HG03520 (cell line): ENCODE measurements at regions not wholly inside any gene's neighbourhood (a gene's known extent, or its start where the extent isn't known, plus 50 kb on each side); places are given as distances from the start of the nearest gene placed in this dataset.
A peak's percentile ranks its signal among the peaks of the same experiment; 100 is the strongest.

Source experiments
- ATAC-seq: cut with Tn5 transposase; IDR thresholded peaks from one replicate; pipeline ENCODE4 v1.9.1; 2021; ENCODE audit warnings: mild to moderate bottlenecking, moderate library complexity; ENCODE audit not compliant: unreplicated experiment

GRCh38 chr6:139568151-139568955 lies 193.9 kb upstream of the CITED2 start:
- peak; percentile 58 for ATAC-seq

- ATAC-seq: no peak
Observed at GRCh38 chr6:139567095-139567494, 192.6 kb upstream of the CITED2 start.

- no peak for ATAC-seq
Observed at GRCh38 chr6:139565591-139565990, 191.1 kb upstream of the CITED2 start.

GRCh38 chr6:139557547-139557946 lies 183.1 kb upstream of the CITED2 start:
- ATAC-seq: no peak

- no peak for ATAC-seq
Observed at GRCh38 chr6:139556532-139556931, 182.1 kb upstream of the CITED2 start.

GRCh38 chr6:139553916-139554315 lies 179.5 kb upstream of the CITED2 start:
- no peak for ATAC-seq

- no peak for ATAC-seq
Observed at GRCh38 chr6:139551376-139551775, 176.9 kb upstream of the CITED2 start.

GRCh38 chr6:139550361-139550760 lies 175.9 kb upstream of the CITED2 start:
- ATAC-seq: no peak

- ATAC-seq: no peak
Observed at GRCh38 chr6:139549561-139550070, 175.2 kb upstream of the CITED2 start.

- ATAC-seq: no peak
Observed at GRCh38 chr6:139547804-139548203, 173.4 kb upstream of the CITED2 start.

GRCh38 chr6:139547122-139547776 lies 172.8 kb upstream of the CITED2 start:
- ATAC-seq: no peak

GRCh38 chr6:139546106-139546472 lies 171.6 kb upstream of the CITED2 start:
- ATAC-seq: no peak

- ATAC-seq: no peak
Observed at GRCh38 chr6:139545206-139546105, 171.0 kb upstream of the CITED2 start.

- no peak for ATAC-seq
Observed at GRCh38 chr6:139544701-139545057, 170.2 kb upstream of the CITED2 start.

- ATAC-seq: no peak
Observed at GRCh38 chr6:139542351-139542750, 167.9 kb upstream of the CITED2 start.

- no peak for ATAC-seq
Observed at GRCh38 chr6:139540894-139541293, 166.4 kb upstream of the CITED2 start.

- ATAC-seq: no peak
Observed at GRCh38 chr6:139540276-139540675, 165.8 kb upstream of the CITED2 start.

- ATAC-seq: no peak
Observed at GRCh38 chr6:139539852-139540251, 165.4 kb upstream of the CITED2 start.

- ATAC-seq: no peak
Observed at GRCh38 chr6:139538366-139538765, 163.9 kb upstream of the CITED2 start.

- no peak for ATAC-seq
Observed at GRCh38 chr6:139536751-139537617, 162.5 kb upstream of the CITED2 start.
